A549 (cell line): ENCODE measurements at regions not wholly inside any gene's neighbourhood (a gene's known extent, or its start where the extent isn't known, plus 50 kb on each side); places are given as distances from the start of the nearest gene placed in this dataset.
"Not testable (repeated sequence)": the region's sequence is repeated elsewhere in the genome, so short reads cannot be mapped to it uniquely, and the experiment has no call there.

Source experiments
- CEBPB ChIP-seq, 2 experiments: fragments of >200 bp in 1 of 2; sonication (Bioruptor Twin) in 1 of 2; formaldehyde crosslinking in 1 of 2; IDR thresholded peaks; 2 replicates each; pipeline ENCODE4 v1.6.1; 2012 to 2016
- CHD2 ChIP-seq: fragments of 150-350 bp; IDR thresholded peaks from 2 replicates; pipeline ENCODE4 v1.6.1; 2014; ENCODE audit warnings: low read length; ENCODE audit not compliant: partially characterized antibody
- CTCF ChIP-seq: fragments of >200 bp; sonication (Bioruptor Twin); formaldehyde crosslinking; IDR thresholded peaks from 3 replicates; pipeline ENCODE4 v1.5.1; 2016
- HEYL ChIP-seq: fragments of 250-450 bp; sonication (Bioruptor Pico); IDR thresholded peaks from 2 replicates; pipeline ENCODE4 v1.8.0; 2021; ENCODE audit warnings: mild to moderate bottlenecking, moderate library complexity
- JUN ChIP-seq, 2 experiments: fragments of >200 bp; sonication (Bioruptor Twin); formaldehyde crosslinking; IDR thresholded peaks; 2 replicates in 1 of 2; 3 replicates in 1 of 2; pipeline ENCODE4 v1.6.1; 2016 to 2017
- JUNB ChIP-seq: fragments of >200 bp; sonication (Bioruptor Twin); formaldehyde crosslinking; IDR thresholded peaks from 2 replicates; pipeline ENCODE4 v1.6.1; 2016
- POLR2A ChIP-seq: IDR thresholded peaks from 2 replicates; pipeline ENCODE4 v1.6.1; 2012; ENCODE audit warnings: mild to moderate bottlenecking, low read length
- POLR2AphosphoS2 ChIP-seq: conservative IDR thresholded peaks from 2 replicates; pipeline ENCODE4 v1.6.1; 2012; ENCODE audit warnings: low read length, improper control_type of control experiment, inconsistent platforms
- RNF2 ChIP-seq: fragments of 200-600 bp; sonication (generic); IDR thresholded peaks from 2 replicates; pipeline ENCODE4 v1.6.1; 2016; ENCODE audit warnings: low read depth, mild to moderate bottlenecking, antibody characterized with exemption, moderate library complexity, borderline replicate concordance
- SREBF2 ChIP-seq: fragments of 450-650 bp; IDR thresholded peaks from 2 replicates; pipeline ENCODE4 v1.6.1; 2014; ENCODE audit warnings: mild to moderate bottlenecking, moderate library complexity

- not testable (repeated sequence) for TF ChIP-seq CTCF; RNF2; JUN (IDR thresholded peaks at IDR 0.05); HEYL; JUNB; POLR2A; POLR2AphosphoS2; SREBF2; CHD2; CEBPB (IDR thresholded peaks at IDR 0.05)
Observed at GRCh38 chr5:81823736-81824135, 72.8 kb upstream of the SSBP2 start.
